GM23248 (cell line): ENCODE measurements at regions not wholly inside any gene's neighbourhood (a gene's known extent, or its start where the extent isn't known, plus 50 kb on each side); places are given as distances from the start of the nearest gene placed in this dataset.

Experiments used
- DNase-seq: peaks from one replicate; pipeline ENCODE4 v3.0.0-alpha.2; 2015
- H2AFZ ChIP-seq: fragments of 200-600 bp; sonication (generic); 2 replicates; pipeline ENCODE4 v1.6.1; 2016; ENCODE audit warnings: antibody characterized with exemption
- H3F3A ChIP-seq: fragments of 200-600 bp; sonication (generic); 2 replicates; pipeline ENCODE4 v1.6.1; 2016; ENCODE audit warnings: mild to moderate bottlenecking, antibody characterized with exemption, mixed run types; ENCODE audit not compliant: insufficient read depth
- H3K27ac ChIP-seq: fragments of 200-600 bp; sonication (generic); 2 replicates; pipeline ENCODE4 v1.5.1; 2016; ENCODE audit warnings: mild to moderate bottlenecking
- H3K27me3 ChIP-seq: fragments of 200-600 bp; sonication (generic); replicated peaks from 2 replicates; pipeline ENCODE4 v1.6.1; 2016; ENCODE audit warnings: mild to moderate bottlenecking; ENCODE audit not compliant: insufficient read depth
- H3K36me3 ChIP-seq: fragments of 200-600 bp; sonication (generic); 2 replicates; pipeline ENCODE4 v1.6.1; 2016; ENCODE audit warnings: low read depth, mild to moderate bottlenecking
- H3K4me1 ChIP-seq: fragments of 200-600 bp; sonication (generic); 2 replicates; pipeline ENCODE4 v1.6.1; 2016; ENCODE audit warnings: mild to moderate bottlenecking; ENCODE audit not compliant: insufficient read depth
- H3K4me2 ChIP-seq: fragments of 200-600 bp; sonication (generic); one replicate; pipeline ENCODE4 v1.6.1; 2016; ENCODE audit warnings: mild to moderate bottlenecking; ENCODE audit not compliant: unreplicated experiment
- H3K4me3 ChIP-seq: fragments of 200-600 bp; sonication (generic); 2 replicates; pipeline ENCODE4 v1.5.1; 2016; ENCODE audit warnings: mild to moderate bottlenecking
- H3K79me2 ChIP-seq: fragments of 200-600 bp; sonication (generic); 2 replicates; pipeline ENCODE4 v1.6.1; 2016; ENCODE audit warnings: mild to moderate bottlenecking; ENCODE audit not compliant: insufficient read depth
- H3K9ac ChIP-seq: fragments of 200-600 bp; sonication (generic); 2 replicates; pipeline ENCODE4 v1.6.1; 2016; ENCODE audit warnings: mild to moderate bottlenecking
- H3K9me2 ChIP-seq: fragments of 200-600 bp; sonication (generic); 2 replicates; pipeline ENCODE4 v1.6.1; 2016; ENCODE audit warnings: mixed run types, mild to moderate bottlenecking, moderate library complexity; ENCODE audit not compliant: insufficient read depth
- H3K9me3 ChIP-seq: fragments of 200-600 bp; sonication (generic); one replicate; pipeline ENCODE4 v1.6.1; 2017; ENCODE audit warnings: low read depth
- H4K20me1 ChIP-seq: fragments of 200-600 bp; sonication (generic); 2 replicates; pipeline ENCODE4 v1.6.0; 2016; ENCODE audit not compliant: insufficient read depth
- EZH2 ChIP-seq: fragments of 200-600 bp; sonication (generic); IDR thresholded peaks from 2 replicates; pipeline ENCODE4 v1.6.1; 2018; ENCODE audit warnings: antibody characterized with exemption, mild to moderate bottlenecking; ENCODE audit not compliant: insufficient read depth, poor library complexity, severe bottlenecking
- EZH2phosphoT487 ChIP-seq: fragments of 200-600 bp; sonication (generic); IDR thresholded peaks from 2 replicates; pipeline ENCODE4 v1.6.1; 2018; ENCODE audit warnings: antibody characterized with exemption, moderate library complexity, mild to moderate bottlenecking, low read depth; ENCODE audit not compliant: insufficient read depth
- WGBS, 2 experiments: methylation state at CpG; one replicate each; pipeline ENCODE4 v1.1.6; 2015 to 2017; ENCODE audit warnings: low lambda C conversion rate in 2 of 2, low coverage in 1 of 2; ENCODE audit errors: missing lambda C conversion rate in 2 of 2; 5-methylcytosine and 5-hydroxymethylcytosine counted together
- in situ Hi-C: fragments of 300-500 bp; cut with MboI; formaldehyde crosslinking; loops from 2 replicates; pipeline ENCODE4 v1.15.0; 2020

DNA sequence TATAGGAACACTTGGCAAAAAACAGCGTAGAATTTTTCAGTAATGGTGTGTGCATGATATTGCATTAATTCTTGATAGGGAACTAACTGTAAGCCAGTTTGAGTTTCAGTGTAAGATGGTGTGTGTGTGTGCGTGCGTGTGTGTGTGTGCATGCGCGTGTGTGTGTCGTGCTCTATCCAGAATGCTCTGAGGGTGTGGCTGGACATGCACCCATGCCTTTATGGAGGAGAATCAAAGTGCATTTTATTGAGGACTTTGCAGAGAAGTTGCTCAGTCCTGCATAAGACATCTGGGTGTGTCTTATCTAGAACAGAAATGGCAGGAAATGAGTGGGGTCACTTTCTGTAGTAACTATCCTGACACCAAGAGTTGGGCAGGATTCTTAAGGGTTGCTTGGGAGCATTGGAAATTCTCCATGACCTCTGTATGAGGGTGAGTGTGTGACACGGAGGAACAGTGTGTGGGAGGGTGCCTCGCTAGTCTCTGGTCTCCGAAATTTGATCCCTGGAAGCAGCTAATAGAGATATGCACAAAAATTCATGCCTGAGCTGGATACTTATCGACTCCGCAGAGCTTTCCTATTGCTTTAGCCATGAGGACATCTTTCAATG lies 252.2 kb downstream of the TSHZ3 start:
- H2AFZ ChIP-seq, result no peak overlapping the region
- H3K27me3 ChIP-seq, result no peaks in the 10 kb centered on the region
- 79 to 82% methylated on average over 11 of the region's 11 CpGs for WGBS, 2 experiments
- H3K4me3 ChIP-seq, result no peak overlapping the region
- in situ Hi-C loops, result no loop called here
- TF ChIP-seq EZH2phosphoT487 (no peak), EZH2 (no peak)
- H3K9me2 ChIP-seq, result no peaks in the 10 kb centered on the region
- no peaks in the 10 kb centered on the region for H3K36me3 ChIP-seq
- H3K9me3 ChIP-seq, result no peaks in the 10 kb centered on the region
- no peak overlapping the region for H3K27ac ChIP-seq
- H3K4me2 ChIP-seq, result no peak overlapping the region
- no peak for DNase-seq
- H3K79me2 ChIP-seq, result no peaks in the 10 kb centered on the region
- H3K9ac ChIP-seq, result no peak overlapping the region
- H4K20me1 ChIP-seq, result no peaks in the 10 kb centered on the region
- H3F3A ChIP-seq, result peaks cover 9% of the 10 kb centered on the region
- no peaks in the 10 kb centered on the region; the same call in 1 of the 2 replicates for H3K4me1 ChIP-seq

DNA sequence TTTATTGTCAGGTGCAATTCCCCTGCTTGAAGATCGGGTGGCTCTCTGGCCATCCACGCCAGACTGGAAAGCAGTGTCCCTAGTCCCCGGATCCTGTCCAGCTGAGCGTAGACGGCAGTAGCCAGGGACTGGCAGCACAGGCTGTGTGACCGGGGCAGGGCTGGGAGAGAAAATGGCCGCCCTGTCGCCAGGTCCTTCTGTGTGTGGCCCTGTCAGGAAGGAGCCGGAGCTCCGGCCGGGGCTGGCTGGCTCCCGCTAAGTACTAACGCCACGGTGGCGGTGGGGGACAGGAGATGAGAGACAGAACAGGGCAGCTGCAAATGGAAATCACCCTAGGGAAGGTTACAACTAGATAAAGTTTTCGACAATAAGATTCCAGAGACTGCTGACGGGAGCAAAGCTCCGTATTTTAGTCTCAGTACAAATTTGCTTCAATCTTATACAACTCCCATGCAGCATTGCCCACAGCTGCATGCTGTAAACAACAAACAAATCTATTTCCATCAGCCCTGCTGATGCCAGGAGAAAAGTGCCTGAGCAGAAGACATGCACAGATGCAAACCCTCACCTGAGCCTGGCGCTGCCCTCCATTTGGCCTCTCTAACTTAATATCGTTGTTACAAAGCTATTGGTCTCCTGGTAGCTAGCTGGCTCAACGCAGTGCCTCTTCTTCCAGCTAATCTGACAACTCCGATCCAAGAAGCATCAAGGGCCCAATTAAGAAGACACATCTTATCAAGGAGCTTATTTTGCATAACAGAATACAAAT lies 253.0 kb downstream of the TSHZ3 start:
- no peak overlapping the region for H2AFZ ChIP-seq
- WGBS, 2 experiments, result 93 to 94% methylated on average over 22 of the region's 22 CpGs
- no peaks in the 10 kb centered on the region for H3K9me3 ChIP-seq
- H3F3A ChIP-seq, result peaks cover 9% of the 10 kb centered on the region
- no peaks in the 10 kb centered on the region for H3K9me2 ChIP-seq
- no peak overlapping the region for H3K27ac ChIP-seq
- H3K9ac ChIP-seq, result no peak overlapping the region
- H3K4me2 ChIP-seq, result no peak overlapping the region
- TF ChIP-seq EZH2, result no peak
- TF ChIP-seq EZH2phosphoT487, result no peak
- H3K36me3 ChIP-seq, result no peaks in the 10 kb centered on the region
- H3K4me1 ChIP-seq, result no peaks in the 10 kb centered on the region; the same call in 1 of the 2 replicates
- DNase-seq, result no peak
- no peaks in the 10 kb centered on the region for H3K27me3 ChIP-seq
- no peaks in the 10 kb centered on the region for H3K79me2 ChIP-seq
- H3K4me3 ChIP-seq, result no peak overlapping the region
- no peaks in the 10 kb centered on the region for H4K20me1 ChIP-seq
- in situ Hi-C loops, result no loop called here

DNA sequence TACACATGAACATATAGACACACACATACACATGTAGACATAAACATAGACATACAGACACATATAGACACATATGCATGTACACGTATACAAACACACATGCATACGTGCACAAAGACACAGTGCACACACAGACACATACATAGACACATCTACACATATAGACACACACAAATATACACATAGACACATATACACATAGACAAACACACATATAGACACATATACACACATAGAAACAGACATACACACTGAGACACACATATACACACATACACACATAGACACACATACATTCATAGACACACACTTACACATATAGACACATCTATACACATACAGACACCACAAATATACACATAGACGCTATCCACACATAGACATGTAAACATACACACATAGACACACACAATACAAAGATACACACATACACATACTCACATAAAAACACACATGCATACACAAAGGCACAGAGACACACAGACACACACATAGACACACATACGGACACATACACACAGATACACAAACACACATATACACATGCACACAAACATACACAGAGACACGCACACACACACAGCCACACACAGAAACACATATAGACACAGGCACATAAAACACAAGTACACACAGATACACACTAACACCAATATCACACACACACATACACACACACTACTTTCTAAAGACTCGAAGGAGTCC lies 254.0 kb downstream of the TSHZ3 start:
- no peak for DNase-seq
- Histone ChIP-seq H3K36me3 (no peaks in the 10 kb centered on the region), H3K4me1 (no peaks in the 10 kb centered on the region; the same call in 1 of the 2 replicates), H3F3A (peaks cover 9% of the 10 kb centered on the region), H4K20me1 (no peaks in the 10 kb centered on the region), H3K4me2 (no peak overlapping the region), H2AFZ (no peak overlapping the region), H3K9ac (no peak overlapping the region), H3K4me3 (no peak overlapping the region), H3K9me3 (no peaks in the 10 kb centered on the region), H3K27ac (no peak overlapping the region), H3K79me2 (no peaks in the 10 kb centered on the region), H3K9me2 (no peaks in the 10 kb centered on the region), H3K27me3 (no peaks in the 10 kb centered on the region)
- in situ Hi-C loops, result no loop called here
- 85 to 94% methylated on average over 6 of the region's 6 CpGs for WGBS, 2 experiments
- TF ChIP-seq EZH2 (no peak), EZH2phosphoT487 (no peak)

DNA sequence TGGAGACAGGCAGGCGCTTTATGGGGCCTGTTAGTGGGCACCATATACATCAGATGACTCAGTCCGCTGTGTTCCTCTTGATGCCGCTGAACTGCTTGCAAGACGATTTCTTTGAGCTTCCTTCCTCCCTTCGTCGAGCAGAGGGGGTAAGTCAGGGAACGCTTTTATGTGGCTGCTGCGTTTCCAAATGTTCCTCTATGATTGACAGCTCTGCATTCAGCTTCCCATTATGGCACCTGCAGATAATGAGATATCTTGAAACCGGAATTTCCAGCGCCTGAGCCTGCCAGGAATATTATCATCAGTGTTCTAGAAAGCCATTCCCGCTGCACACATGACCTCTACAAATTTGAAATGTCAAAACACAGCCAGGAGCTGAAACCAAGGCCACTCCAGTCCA lies 257.0 kb downstream of the TSHZ3 start:
- no peak overlapping the region for H3K9ac ChIP-seq
- no peaks in the 10 kb centered on the region for H3K27me3 ChIP-seq
- no peaks in the 10 kb centered on the region for H4K20me1 ChIP-seq
- WGBS, 2 experiments, result 70 to 74% methylated on average over 11 of the region's 11 CpGs
- H3K9me3 ChIP-seq, result no peaks in the 10 kb centered on the region
- H3K27ac ChIP-seq, result no peak overlapping the region
- no peaks in the 10 kb centered on the region for H3K4me1 ChIP-seq
- H3F3A ChIP-seq, result no peaks in the 10 kb centered on the region
- TF ChIP-seq EZH2 (no peak), EZH2phosphoT487 (no peak)
- H3K4me3 ChIP-seq, result no peak overlapping the region
- DNase-seq, result no peak
- no peaks in the 10 kb centered on the region for H3K79me2 ChIP-seq
- no peak overlapping the region for H3K4me2 ChIP-seq
- in situ Hi-C loops, result no loop called here
- H3K9me2 ChIP-seq, result no peaks in the 10 kb centered on the region
- H2AFZ ChIP-seq, result no peak overlapping the region
- no peaks in the 10 kb centered on the region for H3K36me3 ChIP-seq
